ENCODE measurements at regions not wholly inside any gene's neighbourhood (a gene's known extent, or its start where the extent isn't known, plus 50 kb on each side); places are given as distances from the start of the nearest gene placed in this dataset.
"Not testable (repeated sequence)": the region's sequence is repeated elsewhere in the genome, so short reads cannot be mapped to it uniquely, and the experiment has no call there.

GRCh38 chr2:142445551-142446072 is 314.8 kb upstream of the LRP1B start:
- ATAC-seq = no peak
- intact Hi-C loops (cut with DNase I, micrococcal nuclease) = no loop called here
- DNase-seq = no peak

DNA sequence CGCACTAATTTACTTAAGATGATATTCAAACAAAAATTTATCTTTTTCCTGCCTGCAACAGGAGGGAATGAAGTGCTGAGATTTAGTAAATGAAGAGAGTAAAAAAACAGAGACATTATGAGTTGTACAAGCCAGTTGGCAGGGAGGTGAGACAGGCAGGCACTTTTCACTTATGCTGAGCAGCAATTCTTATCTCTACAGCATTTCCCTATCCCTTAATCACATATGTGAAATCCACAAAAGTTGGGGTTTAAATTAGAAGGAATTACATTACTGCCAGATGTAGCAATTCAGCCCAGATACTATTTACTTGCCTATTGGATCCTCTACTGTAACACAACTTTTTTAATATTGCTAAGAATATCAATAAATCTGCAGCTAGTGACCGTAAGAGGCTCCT is 314.2 kb upstream of the LRP1B start:
- DNase-seq (no peak), ATAC-seq (no peak)
- intact Hi-C loops (cut with DNase I, micrococcal nuclease) = no loop called here

DNA sequence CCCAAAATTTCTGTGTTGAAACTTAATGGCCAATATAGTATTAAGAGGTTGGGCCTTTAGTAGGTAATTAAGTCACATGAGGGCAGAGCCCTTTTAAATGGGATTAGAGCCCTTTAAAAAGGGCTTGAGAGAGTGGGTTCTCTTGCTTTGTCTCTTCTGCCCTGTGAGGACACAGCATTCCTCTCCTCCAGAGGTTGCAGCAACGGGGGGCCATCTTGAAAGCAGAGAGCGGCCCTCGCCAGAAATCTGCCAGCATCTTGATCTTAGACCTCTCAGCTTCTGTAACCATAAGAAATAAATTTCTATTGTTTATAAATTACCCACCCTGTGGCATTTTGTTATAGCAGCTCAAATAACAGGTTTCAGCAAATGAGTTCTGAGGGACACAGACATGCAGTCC is 305.0 kb upstream of the LRP1B start:
- intact Hi-C loops (cut with DNase I, micrococcal nuclease) = no loop called here

GRCh38 chr2:142426064-142426463 is 295.2 kb upstream of the LRP1B start:
- intact Hi-C loops (cut with DNase I, micrococcal nuclease) = no loop called here
- DNase-seq (no peak), ATAC-seq (no peak)

More for the DNA sequence above, 305.0 kb upstream of the LRP1B start:
- ATAC-seq (no peak), DNase-seq (no peak)

DNA sequence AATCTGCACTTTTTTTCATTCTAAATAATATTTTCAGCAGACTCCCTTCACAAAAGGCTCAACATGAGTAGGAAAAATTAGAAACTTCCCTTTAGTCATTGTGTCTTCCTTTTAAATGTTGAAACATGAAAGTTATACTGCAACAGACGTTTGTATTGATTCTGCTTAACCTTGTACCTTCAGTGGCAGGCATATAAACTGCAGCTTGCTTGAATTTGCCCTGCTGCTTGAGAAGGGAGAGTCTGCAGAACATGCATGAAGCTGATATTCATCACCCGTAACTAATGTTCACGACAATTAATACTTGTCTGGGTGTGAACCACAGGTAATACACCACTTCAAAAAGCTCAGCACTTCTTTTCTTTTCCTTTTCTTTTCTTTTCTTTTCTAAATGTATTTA is 294.7 kb upstream of the LRP1B start:
- intact Hi-C loops (cut with DNase I, micrococcal nuclease) = no loop called here
- ATAC-seq (no peak), DNase-seq (no peak)

GRCh38 chr2:142423603-142424002 is 292.8 kb upstream of the LRP1B start:
- DNase-seq = no peak
- intact Hi-C loops (cut with DNase I, micrococcal nuclease) = no loop called here

DNA sequence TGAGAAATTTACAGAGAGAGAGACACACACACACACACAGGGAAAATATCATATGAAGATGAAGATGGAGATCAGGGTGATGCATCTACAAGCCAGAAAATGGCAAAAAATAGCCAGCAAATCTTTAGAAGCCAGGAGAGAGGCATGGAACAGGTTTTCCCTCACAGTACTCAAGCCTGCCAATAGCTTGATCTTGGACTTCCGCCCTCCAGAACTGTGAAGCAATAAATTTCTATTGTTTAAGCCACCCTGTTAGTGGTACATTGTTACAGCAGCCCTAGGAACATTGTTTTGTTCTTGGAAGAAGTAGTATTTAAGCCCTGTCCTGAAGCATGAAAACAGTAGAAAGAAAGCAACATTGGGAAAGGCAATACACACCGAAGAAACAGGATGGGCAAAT is 292.0 kb upstream of the LRP1B start:
- intact Hi-C loops (cut with DNase I, micrococcal nuclease) = no loop called here
- peak; percentile 95 for ATAC-seq
- peak in 1 of 2 donors; percentile 15 for DNase-seq

More at GRCh38 chr2:142423603-142424002, 292.8 kb upstream of the LRP1B start:
- peak; percentile 63 for ATAC-seq

DNA sequence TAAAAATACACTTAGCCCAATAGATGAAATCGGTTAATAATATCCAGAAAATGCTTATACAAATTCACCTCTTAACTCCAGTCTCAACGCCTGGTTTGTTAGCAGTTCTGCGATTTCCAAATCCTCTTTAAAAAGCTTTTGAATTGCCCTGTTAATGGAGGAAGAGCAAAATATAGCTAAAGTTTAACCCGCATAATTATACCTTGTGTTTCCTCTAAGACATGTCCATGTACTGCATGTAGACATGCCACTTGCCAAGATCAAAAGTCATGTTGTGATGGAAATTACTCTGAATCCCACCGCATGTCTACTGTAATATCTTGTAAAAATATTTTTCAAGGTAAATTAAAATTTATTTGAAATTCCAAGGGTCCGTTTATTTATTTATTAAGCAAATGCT is 291.2 kb upstream of the LRP1B start:
- intact Hi-C loops (cut with DNase I, micrococcal nuclease) = no loop called here
- no peak for DNase-seq
- ATAC-seq = peak; percentile 83

- intact Hi-C loops (cut with DNase I, micrococcal nuclease); ATAC-seq; DNase-seq: not testable (repeated sequence)
Measured at GRCh38 chr2:142418699-142419098, 287.9 kb upstream of the LRP1B start.

DNA sequence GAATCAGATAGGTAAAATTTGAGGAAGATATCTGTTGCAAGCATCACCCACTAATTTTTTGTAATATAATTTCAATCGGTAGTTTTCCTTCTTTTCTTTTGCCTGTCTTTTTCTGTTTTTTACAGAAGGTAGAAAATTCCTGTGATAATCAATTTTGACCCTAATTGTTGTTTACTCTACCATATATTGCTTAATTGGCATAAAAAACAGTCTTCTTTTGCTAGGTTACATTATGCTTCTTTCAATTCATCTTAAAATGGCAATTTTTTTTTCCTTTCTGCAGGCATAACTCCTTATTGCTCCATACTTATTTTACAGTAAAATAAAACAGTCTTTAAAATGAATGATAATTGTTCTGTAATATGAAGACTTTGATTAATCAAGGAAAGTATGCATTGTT is 286.2 kb upstream of the LRP1B start:
- intact Hi-C loops (cut with DNase I, micrococcal nuclease) = no loop called here
- DNase-seq = no peak
- no peak for ATAC-seq

DNA sequence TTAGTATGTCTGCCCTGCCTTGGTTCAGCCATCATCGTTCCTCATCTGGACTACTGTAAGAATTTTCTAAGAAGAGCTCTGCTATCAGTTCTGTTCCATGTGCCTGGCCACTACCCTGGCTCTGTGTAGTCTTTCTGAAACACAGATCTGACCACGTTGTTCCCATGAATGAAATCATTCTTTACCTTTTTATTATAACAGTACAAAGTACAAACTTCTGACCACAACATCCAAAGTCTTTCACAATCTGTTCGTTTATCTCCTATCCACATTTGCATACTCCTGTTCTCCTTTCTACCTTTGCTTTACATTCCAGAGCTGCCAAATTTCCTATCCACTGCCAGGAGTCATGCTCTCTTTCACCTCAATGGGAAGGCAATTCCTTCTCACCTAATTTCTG is 284.6 kb upstream of the LRP1B start:
- intact Hi-C loops (cut with DNase I, micrococcal nuclease) = no loop called here
- ATAC-seq = peak; percentile 99
- peak; percentile 10 to 30 for DNase-seq

- ATAC-seq (no peak), DNase-seq (no peak)
- intact Hi-C loops (cut with DNase I, micrococcal nuclease) = no loop called here
Measured at GRCh38 chr2:142398212-142398611, 267.4 kb upstream of the LRP1B start.

DNA sequence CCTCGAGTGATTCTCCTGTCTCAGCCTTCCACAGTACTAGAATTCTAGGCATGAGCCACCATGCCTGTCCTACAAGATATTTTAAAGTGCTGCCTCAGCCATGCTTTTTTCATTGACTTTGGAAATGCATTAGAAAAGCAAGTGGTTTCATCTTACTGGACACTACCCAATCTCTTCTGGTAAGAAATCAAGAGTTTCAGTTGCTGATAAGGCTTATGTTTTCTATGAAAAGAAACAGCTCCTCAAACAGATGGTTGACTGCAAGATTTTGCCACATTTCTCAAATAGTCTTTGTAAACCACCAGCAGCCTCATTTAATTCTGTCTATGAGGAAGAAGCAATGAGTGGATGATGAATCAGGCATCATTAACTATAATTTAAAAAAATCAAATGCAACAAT is 264.5 kb upstream of the LRP1B start:
- DNase-seq = no peak
- ATAC-seq = no peak
- intact Hi-C loops (cut with DNase I, micrococcal nuclease) = no loop called here

- intact Hi-C loops (cut with DNase I, micrococcal nuclease) = no loop called here
Measured at GRCh38 chr2:142380372-142380771, 249.6 kb upstream of the LRP1B start.

GRCh38 chr2:142362069-142362468 is 231.3 kb upstream of the LRP1B start:
- ATAC-seq; intact Hi-C loops (cut with DNase I, micrococcal nuclease); DNase-seq: not testable (repeated sequence)

More at GRCh38 chr2:142380372-142380771, 249.6 kb upstream of the LRP1B start:
- DNase-seq (no peak), ATAC-seq (no peak)

GRCh38 chr2:142347751-142348150 is 216.9 kb upstream of the LRP1B start:
- ATAC-seq = no peak
- no peak for DNase-seq
- intact Hi-C loops (cut with DNase I, micrococcal nuclease) = no loop called here

DNA sequence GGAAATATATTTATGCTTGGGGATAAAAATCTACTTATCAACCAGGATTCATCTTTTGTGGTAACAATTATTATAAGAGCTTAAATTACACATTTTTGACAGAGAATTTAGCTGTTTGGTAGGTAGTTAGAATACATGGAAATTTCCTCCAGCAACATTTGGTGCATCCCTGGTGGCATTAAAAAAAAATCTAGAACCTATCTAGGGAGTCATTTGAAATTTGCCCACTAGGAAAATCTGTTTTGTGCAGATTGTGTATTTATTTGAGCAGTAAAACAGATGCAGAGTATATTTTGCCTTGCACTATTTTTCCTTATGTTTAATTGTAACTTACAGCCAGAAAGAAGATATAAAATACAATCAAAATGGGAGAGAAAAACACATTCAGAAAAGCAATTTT is 208.4 kb upstream of the LRP1B start:
- DNase-seq (no peak), ATAC-seq (no peak)
- intact Hi-C loops (cut with DNase I, micrococcal nuclease) = no loop called here

- ATAC-seq (no peak), DNase-seq (no peak)
- intact Hi-C loops (cut with DNase I, micrococcal nuclease) = no loop called here
Measured at GRCh38 chr2:142332196-142332595, 201.4 kb upstream of the LRP1B start.

GRCh38 chr2:142330458-142330857 is 199.6 kb upstream of the LRP1B start:
- intact Hi-C loops (cut with DNase I, micrococcal nuclease) = no loop called here
- DNase-seq = no peak
- ATAC-seq = no peak

DNA sequence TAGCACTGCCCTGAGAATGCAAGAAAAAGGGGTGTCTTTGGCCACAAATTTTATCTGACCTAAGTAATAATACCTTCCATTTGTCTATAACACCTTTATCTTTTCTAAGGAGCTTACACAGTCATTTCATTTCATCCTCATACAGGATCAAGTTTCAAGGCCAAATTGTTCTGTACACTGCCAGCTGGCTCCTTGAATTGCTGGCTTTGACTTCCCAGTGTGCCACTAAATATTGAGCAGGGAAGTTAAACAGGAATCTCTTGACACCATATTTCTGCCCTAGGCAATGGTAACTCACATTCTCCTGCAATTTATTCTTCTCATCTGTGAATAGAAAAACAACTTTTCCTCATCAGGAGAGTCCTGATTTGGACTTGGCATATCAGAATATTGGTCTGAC is 195.1 kb upstream of the LRP1B start:
- intact Hi-C loops (cut with DNase I, micrococcal nuclease) = no loop called here
- no peak for ATAC-seq
- DNase-seq = no peak

DNA sequence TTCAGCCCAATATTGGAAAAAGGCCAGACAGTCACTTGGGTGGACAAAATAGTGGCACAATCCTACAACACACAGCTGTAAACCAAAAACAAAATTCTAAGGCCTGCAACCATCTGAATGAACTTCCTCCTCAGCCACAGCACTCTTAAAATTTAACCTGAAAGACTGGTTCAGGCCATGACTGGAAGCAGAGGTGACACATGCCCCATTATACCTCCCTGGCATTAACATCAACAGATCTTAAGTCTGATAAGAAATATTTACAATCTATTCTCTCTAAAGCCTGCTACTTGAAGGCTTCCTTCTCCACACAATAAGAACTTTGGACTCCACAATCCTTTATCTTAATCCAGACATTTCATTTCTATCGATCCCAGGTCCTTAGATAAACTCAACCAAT is 192.4 kb upstream of the LRP1B start:
- no peak for DNase-seq
- intact Hi-C loops (cut with DNase I, micrococcal nuclease) = no loop called here
- ATAC-seq = no peak
